ENCODE measurements at regions not wholly inside any gene's neighbourhood (a gene's known extent, or its start where the extent isn't known, plus 50 kb on each side); places are given as distances from the start of the nearest gene placed in this dataset.
"Not testable (repeated sequence)": the region's sequence is repeated elsewhere in the genome, so short reads cannot be mapped to it uniquely, and the experiment has no call there.

GRCh38 chr11:70885281-70886231 lies 366.8 kb downstream of the SHANK2 start:
- DNase-seq = no peak

GRCh38 chr11:70886256-70886655 lies 366.1 kb downstream of the SHANK2 start:
- DNase-seq = no peak

GRCh38 chr11:70886676-70887541 lies 365.5 kb downstream of the SHANK2 start:
- DNase-seq = no peak

GRCh38 chr11:70887542-70887827 lies 364.9 kb downstream of the SHANK2 start:
- no peak for DNase-seq

GRCh38 chr11:70888061-70888460 lies 364.3 kb downstream of the SHANK2 start:
- no peak for DNase-seq

GRCh38 chr11:70889411-70889810 lies 363.0 kb downstream of the SHANK2 start:
- no peak for DNase-seq

GRCh38 chr11:70891844-70892380 lies 360.5 kb downstream of the SHANK2 start:
- DNase-seq = no peak

- no peak for DNase-seq
These were observed 359.5 kb downstream of the SHANK2 start for GRCh38 chr11:70892889-70893288.

- DNase-seq = no peak
These were observed 357.6 kb downstream of the SHANK2 start for GRCh38 chr11:70894566-70895365.

- no peak for DNase-seq
These were observed 357.1 kb downstream of the SHANK2 start for GRCh38 chr11:70895366-70895670.

- no peak for DNase-seq
These were observed 354.9 kb downstream of the SHANK2 start for GRCh38 chr11:70897429-70897828.

- no peak for DNase-seq
These were observed 352.8 kb downstream of the SHANK2 start for GRCh38 chr11:70899616-70900015.

- no peak for DNase-seq
These were observed 351.8 kb downstream of the SHANK2 start for GRCh38 chr11:70900540-70900939.

GRCh38 chr11:70901951-70902521 lies 350.3 kb downstream of the SHANK2 start:
- DNase-seq = no peak

GRCh38 chr11:70903229-70903628 lies 349.1 kb downstream of the SHANK2 start:
- not testable (repeated sequence) for DNase-seq

GRCh38 chr11:70906101-70906500 lies 346.3 kb downstream of the SHANK2 start:
- no peak for DNase-seq

GRCh38 chr11:70908223-70908622 lies 344.2 kb downstream of the SHANK2 start:
- no peak for DNase-seq

GRCh38 chr11:70910835-70911234 lies 341.5 kb downstream of the SHANK2 start:
- DNase-seq = no peak

GRCh38 chr11:70912226-70912840 lies 340.0 kb downstream of the SHANK2 start:
- DNase-seq = no peak

- no peak for DNase-seq
These were observed 338.6 kb downstream of the SHANK2 start for GRCh38 chr11:70913715-70914231.

- DNase-seq = no peak
These were observed 337.9 kb downstream of the SHANK2 start for GRCh38 chr11:70914496-70914895.

All from activated CD4-positive, alpha-beta T cell treated with anti-CD3 and anti-CD28 coated beads, Interleukin-2, amount 50 U/mL, for 16 hours (primary cell).